ENCODE measurements at regions not wholly inside any gene's neighbourhood (a gene's known extent, or its start where the extent isn't known, plus 50 kb on each side); places are given as distances from the start of the nearest gene placed in this dataset.
"Not testable (repeated sequence)": the region's sequence is repeated elsewhere in the genome, so short reads cannot be mapped to it uniquely, and the experiment has no call there.

GRCh38 chr2:150695451-150696135 lies 208.1 kb upstream of the RND3 start:
- FAIRE-seq, result no peak

- FAIRE-seq, result no peak
Measured at GRCh38 chr2:150693556-150693955, 206.1 kb upstream of the RND3 start.

- FAIRE-seq, result no peak
Measured at GRCh38 chr2:150690870-150691269, 203.4 kb upstream of the RND3 start.

GRCh38 chr2:150690261-150690660 lies 202.8 kb upstream of the RND3 start:
- FAIRE-seq, result no peak

GRCh38 chr2:150689590-150689989 lies 202.1 kb upstream of the RND3 start:
- FAIRE-seq, result no peak

GRCh38 chr2:150688016-150688415 lies 200.5 kb upstream of the RND3 start:
- FAIRE-seq, result no peak

- no peak for FAIRE-seq
Measured at GRCh38 chr2:150686391-150686790, 198.9 kb upstream of the RND3 start.

GRCh38 chr2:150681120-150681804 lies 193.8 kb upstream of the RND3 start:
- no peak for FAIRE-seq

GRCh38 chr2:150679456-150680120 lies 192.1 kb upstream of the RND3 start:
- FAIRE-seq, result no peak

GRCh38 chr2:150677551-150677950 lies 190.1 kb upstream of the RND3 start:
- FAIRE-seq, result no peak

GRCh38 chr2:150676747-150677383 lies 189.4 kb upstream of the RND3 start:
- FAIRE-seq, result no peak

GRCh38 chr2:150675807-150676206 lies 188.3 kb upstream of the RND3 start:
- FAIRE-seq, result no peak

- FAIRE-seq, result no peak
Measured at GRCh38 chr2:150674283-150674682, 186.8 kb upstream of the RND3 start.

GRCh38 chr2:150672311-150672710 lies 184.8 kb upstream of the RND3 start:
- no peak for FAIRE-seq

- FAIRE-seq, result no peak
Measured at GRCh38 chr2:150669492-150669891, 182.0 kb upstream of the RND3 start.

GRCh38 chr2:150667039-150667438 lies 179.6 kb upstream of the RND3 start:
- FAIRE-seq, result not testable (repeated sequence)

- FAIRE-seq, result no peak
Measured at GRCh38 chr2:150663143-150663542, 175.7 kb upstream of the RND3 start.

GRCh38 chr2:150656002-150656401 lies 168.5 kb upstream of the RND3 start:
- no peak for FAIRE-seq

- FAIRE-seq, result no peak
Measured at GRCh38 chr2:150653351-150653750, 165.9 kb upstream of the RND3 start.

GRCh38 chr2:150647943-150648342 lies 160.5 kb upstream of the RND3 start:
- no peak for FAIRE-seq

- FAIRE-seq, result no peak
Measured at GRCh38 chr2:150646746-150647145, 159.3 kb upstream of the RND3 start.

GRCh38 chr2:150644298-150645067 lies 157.0 kb upstream of the RND3 start:
- no peak for FAIRE-seq
